ENCODE measurements at regions not wholly inside any gene's neighbourhood (a gene's known extent, or its start where the extent isn't known, plus 50 kb on each side); places are given as distances from the start of the nearest gene placed in this dataset.
"Not testable (repeated sequence)": the region's sequence is repeated elsewhere in the genome, so short reads cannot be mapped to it uniquely, and the experiment has no call there.

GRCh38 chr20:29883514-29884219 lies 1373.8 kb upstream of the DEFB115 start:
- not testable (repeated sequence) for DNase-seq (ENCODE audit: low spot score)

GRCh38 chr20:29884322-29884721 lies 1373.1 kb upstream of the DEFB115 start:
- not testable (repeated sequence) for DNase-seq (ENCODE audit: low spot score)

DNA sequence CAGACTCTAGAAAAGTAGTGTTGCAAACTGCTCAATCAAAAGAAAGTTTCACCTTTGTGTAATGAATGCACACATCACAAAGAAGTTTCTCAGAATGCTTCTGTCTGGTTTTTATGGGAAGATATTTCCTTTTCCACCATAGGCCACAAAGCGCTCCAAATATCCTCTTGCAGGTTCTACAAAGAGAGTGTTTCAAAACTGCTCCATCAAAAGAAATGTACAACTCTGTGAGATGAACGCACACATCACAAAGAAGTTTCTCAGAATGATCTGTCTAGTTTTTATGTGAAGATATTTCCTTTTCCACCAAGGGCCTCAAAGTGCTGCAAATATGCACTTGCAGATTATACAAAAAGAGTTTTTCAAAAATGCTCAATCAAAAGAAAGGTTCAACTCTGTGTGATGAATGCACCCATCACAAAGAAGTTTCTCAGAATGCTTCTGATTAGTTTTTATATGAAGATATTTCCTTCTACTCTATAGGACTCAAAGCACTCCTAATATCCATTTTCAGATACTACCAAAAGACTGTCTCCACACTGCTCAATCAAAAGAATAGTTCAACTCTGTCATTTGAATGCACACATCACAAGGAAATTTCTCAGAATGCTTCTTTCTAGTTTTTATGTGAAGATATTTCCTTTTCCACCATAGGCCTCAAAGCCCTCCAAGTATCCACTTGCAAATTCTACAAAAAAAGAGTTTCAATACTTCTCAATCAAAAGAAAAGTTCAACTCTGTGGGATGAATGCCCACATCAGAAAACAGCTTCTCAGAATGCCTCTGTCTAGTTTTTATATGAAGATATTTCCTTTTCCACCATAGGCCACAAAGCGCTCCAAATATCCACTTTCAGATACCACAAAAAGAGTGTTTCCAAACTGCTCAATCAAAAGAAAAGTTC lies 1371.9 kb upstream of the DEFB115 start:
- DNase-seq (ENCODE audit: low spot score), result not testable (repeated sequence)

GRCh38 chr20:29891555-29891954 lies 1365.9 kb upstream of the DEFB115 start:
- DNase-seq (ENCODE audit: low spot score), result not testable (repeated sequence)
